ENCODE measurements at regions not wholly inside any gene's neighbourhood (a gene's known extent, or its start where the extent isn't known, plus 50 kb on each side); places are given as distances from the start of the nearest gene placed in this dataset.

- TF ChIP-seq EZH2 (IDR thresholded peaks at IDR 0.05; ENCODE audit: low read length) (no peak), CTCF (optimal IDR thresholded peaks at IDR 0.05 in 1 of 3, IDR thresholded peaks at IDR 0.05 in 1 of 3, conservative IDR thresholded peaks at IDR 0.05 in 1 of 3; ENCODE audit: extremely low read depth in 1 of 3, insufficient read depth in 2 of 3, low read length in 3 of 3) (no peak)
- H3K79me2 ChIP-seq (ENCODE audit: control insufficient read depth, insufficient read depth, low read length): no peaks in the 10 kb centered on the region
- H2AFZ ChIP-seq (ENCODE audit: control insufficient read depth, low read length): no peak overlapping the region
- H3K9ac ChIP-seq (ENCODE audit: control insufficient read depth, extremely low read depth, insufficient read depth, low read length): peak overlapping the region; percentile 68
- H3K4me2 ChIP-seq (ENCODE audit: control insufficient read depth, extremely low read depth, insufficient read depth, low read depth, low read length): no peak overlapping the region
- no peaks in the 10 kb centered on the region for H3K36me3 ChIP-seq (ENCODE audit: control insufficient read depth in 2 of 2, extremely low read depth in 1 of 2, insufficient read depth in 2 of 2, low read length in 2 of 2)
- peaks cover 3% of the 10 kb centered on the region for H3K9me3 ChIP-seq (ENCODE audit: control insufficient read depth, low read depth, low read length)
- FAIRE-seq: no peak
- no peak for DNase-seq (ENCODE audit: low read depth, low spot score)
- H4K20me1 ChIP-seq (ENCODE audit: control insufficient read depth, extremely low read depth, insufficient read depth, low read length): no peaks in the 10 kb centered on the region
- peaks cover 69% of the 10 kb centered on the region for H3K4me1 ChIP-seq (ENCODE audit: control insufficient read depth, extremely low read depth, insufficient read depth, low read length)
- H3K27ac ChIP-seq (ENCODE audit: control insufficient read depth, insufficient read depth, low read length): peak overlapping the region; percentile 91
- no peak overlapping the region for H3K4me3 ChIP-seq (ENCODE audit: control insufficient read depth in 2 of 3, extremely low read depth in 1 of 3, insufficient read depth in 2 of 3, low read depth in 1 of 3, low read length in 3 of 3)
- no peaks in the 10 kb centered on the region for H3K9me1 ChIP-seq (ENCODE audit: control insufficient read depth, extremely low read depth, insufficient read depth, low read length)
- dilution Hi-C loops (cut with MboI; ENCODE audit: extremely low pct_ligation_motif_present, low sequenced_read_pairs): no loop called here
- H3K27me3 ChIP-seq (ENCODE audit: control insufficient read depth, extremely low read depth, insufficient read depth, low read length): no peaks in the 10 kb centered on the region
These were observed 140.9 kb downstream of the ZFP36L2 start for GRCh38 chr2:43085505-43085904.

DNA sequence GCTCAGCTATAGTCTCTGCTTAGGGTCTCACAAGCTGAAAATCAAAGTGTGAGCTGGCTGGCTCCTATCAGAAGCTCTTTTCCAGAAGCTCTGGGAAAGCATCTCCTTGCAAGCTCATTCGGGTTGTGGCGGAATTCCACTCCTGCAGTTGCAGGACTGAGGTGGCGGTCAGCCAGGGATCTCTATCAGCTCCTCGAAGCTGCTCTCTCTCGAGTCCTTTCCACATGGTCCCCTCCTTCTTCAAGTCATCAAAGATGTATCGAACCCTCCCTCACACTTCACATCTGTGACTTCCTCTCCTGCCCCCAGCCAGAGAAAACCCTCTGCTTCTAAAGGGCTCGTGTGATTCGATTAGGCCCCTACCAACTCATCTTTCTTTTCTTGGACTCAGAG is 141.7 kb downstream of the ZFP36L2 start:
- peak overlapping the region; percentile 91 for H3K27ac ChIP-seq (ENCODE audit: control insufficient read depth, insufficient read depth, low read length)

More for the DNA sequence above, 141.7 kb downstream of the ZFP36L2 start:
- peaks cover 69% of the 10 kb centered on the region for H3K4me1 ChIP-seq (ENCODE audit: control insufficient read depth, extremely low read depth, insufficient read depth, low read length)
- dilution Hi-C loops (cut with MboI; ENCODE audit: extremely low pct_ligation_motif_present, low sequenced_read_pairs): no loop called here
- FAIRE-seq: peak; percentile 88
- DNase-seq (ENCODE audit: low read depth, low spot score): no peak
- H3K4me3 ChIP-seq (ENCODE audit: control insufficient read depth in 2 of 3, extremely low read depth in 1 of 3, insufficient read depth in 2 of 3, low read depth in 1 of 3, low read length in 3 of 3): no peak overlapping the region
- no peaks in the 10 kb centered on the region for H3K9me1 ChIP-seq (ENCODE audit: control insufficient read depth, extremely low read depth, insufficient read depth, low read length)
- H3K9me3 ChIP-seq (ENCODE audit: control insufficient read depth, low read depth, low read length): no peaks in the 10 kb centered on the region
- H3K36me3 ChIP-seq (ENCODE audit: control insufficient read depth in 2 of 2, extremely low read depth in 1 of 2, insufficient read depth in 2 of 2, low read length in 2 of 2): no peaks in the 10 kb centered on the region
- no peaks in the 10 kb centered on the region for H4K20me1 ChIP-seq (ENCODE audit: control insufficient read depth, extremely low read depth, insufficient read depth, low read length)
- no peak overlapping the region for H2AFZ ChIP-seq (ENCODE audit: control insufficient read depth, low read length)
- no peaks in the 10 kb centered on the region for H3K27me3 ChIP-seq (ENCODE audit: control insufficient read depth, extremely low read depth, insufficient read depth, low read length)
- H3K4me2 ChIP-seq (ENCODE audit: control insufficient read depth, extremely low read depth, insufficient read depth, low read depth, low read length): peak overlapping the region; percentile 49
- H3K79me2 ChIP-seq (ENCODE audit: control insufficient read depth, insufficient read depth, low read length): no peaks in the 10 kb centered on the region
- no peak for TF ChIP-seq CTCF (optimal IDR thresholded peaks at IDR 0.05 in 1 of 3, IDR thresholded peaks at IDR 0.05 in 1 of 3, conservative IDR thresholded peaks at IDR 0.05 in 1 of 3; ENCODE audit: extremely low read depth in 1 of 3, insufficient read depth in 2 of 3, low read length in 3 of 3)
- H3K9ac ChIP-seq (ENCODE audit: control insufficient read depth, extremely low read depth, insufficient read depth, low read length): peak overlapping the region; percentile 77

All from keratinocyte (primary cell).